ENCODE measurements at regions not wholly inside any gene's neighbourhood (a gene's known extent, or its start where the extent isn't known, plus 50 kb on each side); places are given as distances from the start of the nearest gene placed in this dataset.

DNA sequence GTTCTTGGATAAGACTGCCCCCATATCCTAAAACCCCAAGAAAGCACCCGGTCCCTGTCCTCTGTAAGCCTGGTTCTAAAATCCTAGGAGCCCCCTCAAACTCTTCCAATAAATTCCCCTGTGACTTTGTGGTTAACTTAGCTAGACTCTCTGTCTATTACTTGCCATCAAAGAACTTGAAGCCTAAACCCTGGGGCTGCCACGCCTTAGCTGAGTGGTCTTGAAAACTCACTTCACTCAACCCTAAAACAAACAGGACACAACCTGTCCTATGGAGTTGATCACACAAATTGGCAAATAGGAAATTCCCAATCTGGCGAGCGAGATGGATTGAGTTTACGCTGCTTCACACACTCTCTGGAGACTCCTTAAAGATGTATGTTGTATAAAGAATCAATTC is 191.4 kb upstream of the SVIL start:
- no peaks in the 10 kb centered on the region for H3K36me3 ChIP-seq (ENCODE audit: insufficient read depth, low read length)
- no peak overlapping the region for H3K4me3 ChIP-seq (ENCODE audit: low read depth in 1 of 2, low read length in 2 of 2)
- DNase-seq (no peak), ATAC-seq (ENCODE audit: insufficient read depth, low read depth) (peak; percentile 52; the same call in 1 of the 3 replicates)
- no peak overlapping the region for H3K4me2 ChIP-seq (ENCODE audit: insufficient read depth, low read length)
- no peak overlapping the region for H2AFZ ChIP-seq (ENCODE audit: low read depth, low read length)
- H3K27ac ChIP-seq (ENCODE audit: low read length), result no peak overlapping the region
- no peaks in the 10 kb centered on the region for H3K27me3 ChIP-seq (ENCODE audit: insufficient read depth, low read length, poor library complexity)
- no peak overlapping the region for H3K9ac ChIP-seq (ENCODE audit: low read depth, low read length)
- peaks cover 10% of the 10 kb centered on the region for H3K9me3 ChIP-seq (ENCODE audit: insufficient read depth, low read length, severe bottlenecking)
- peaks cover 20% of the 10 kb centered on the region for H3K4me1 ChIP-seq (ENCODE audit: insufficient read depth, low read length)
- TF ChIP-seq EZH2 (IDR thresholded peaks at IDR 0.05; ENCODE audit: borderline replicate concordance, low read depth, low read length, severe bottlenecking) (no peak), CTCF (IDR thresholded peaks at IDR 0.05; ENCODE audit: borderline replicate concordance, extremely low read depth, low read length, poor library complexity, severe bottlenecking) (no peak)
- no peaks in the 10 kb centered on the region for H4K20me1 ChIP-seq (ENCODE audit: insufficient read depth, low read length)
- no peaks in the 10 kb centered on the region for H3K79me2 ChIP-seq (ENCODE audit: insufficient read depth, low read length)

DNA sequence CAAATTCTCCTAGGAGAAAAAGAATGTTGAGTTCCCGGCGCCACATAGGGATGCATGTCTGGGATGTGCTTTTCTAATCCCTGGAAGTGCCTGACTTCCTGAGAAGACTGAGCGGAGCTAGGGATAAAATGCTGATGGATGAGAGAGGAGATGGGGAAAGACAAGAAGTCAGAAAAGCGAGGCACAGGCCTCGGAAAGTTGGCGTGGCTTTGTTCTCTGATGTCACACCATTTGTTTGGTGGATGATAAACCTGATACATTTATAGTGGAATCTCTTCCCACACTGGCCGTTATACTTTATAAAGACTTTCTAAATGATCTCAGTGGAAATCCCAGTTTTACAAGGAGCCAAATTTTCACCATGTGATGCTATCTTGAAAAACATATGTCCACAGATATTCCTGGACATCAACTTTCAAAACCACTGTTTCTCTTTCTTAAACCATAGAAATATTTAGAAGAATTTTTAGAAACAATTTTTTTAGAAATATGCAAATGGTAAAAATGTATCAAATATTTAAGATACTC is 188.8 kb upstream of the SVIL start:
- H3K27me3 ChIP-seq (ENCODE audit: insufficient read depth, low read length, poor library complexity), result no peaks in the 10 kb centered on the region
- no peaks in the 10 kb centered on the region for H4K20me1 ChIP-seq (ENCODE audit: insufficient read depth, low read length)
- H3K4me1 ChIP-seq (ENCODE audit: insufficient read depth, low read length), result peaks cover 9% of the 10 kb centered on the region
- no peaks in the 10 kb centered on the region for H3K9me3 ChIP-seq (ENCODE audit: insufficient read depth, low read length, severe bottlenecking)
- no peak overlapping the region for H3K27ac ChIP-seq (ENCODE audit: low read length)
- TF ChIP-seq CTCF (IDR thresholded peaks at IDR 0.05; ENCODE audit: borderline replicate concordance, extremely low read depth, low read length, poor library complexity, severe bottlenecking) (no peak), EZH2 (IDR thresholded peaks at IDR 0.05; ENCODE audit: borderline replicate concordance, low read depth, low read length, severe bottlenecking) (no peak)
- ATAC-seq (ENCODE audit: insufficient read depth, low read depth) (no peak), DNase-seq (no peak)
- no peak overlapping the region for H2AFZ ChIP-seq (ENCODE audit: low read depth, low read length)
- no peak overlapping the region for H3K4me2 ChIP-seq (ENCODE audit: insufficient read depth, low read length)
- no peak overlapping the region for H3K9ac ChIP-seq (ENCODE audit: low read depth, low read length)
- H3K4me3 ChIP-seq (ENCODE audit: low read depth in 1 of 2, low read length in 2 of 2), result no peak overlapping the region
- no peaks in the 10 kb centered on the region for H3K79me2 ChIP-seq (ENCODE audit: insufficient read depth, low read length)
- no peaks in the 10 kb centered on the region for H3K36me3 ChIP-seq (ENCODE audit: insufficient read depth, low read length)

DNA sequence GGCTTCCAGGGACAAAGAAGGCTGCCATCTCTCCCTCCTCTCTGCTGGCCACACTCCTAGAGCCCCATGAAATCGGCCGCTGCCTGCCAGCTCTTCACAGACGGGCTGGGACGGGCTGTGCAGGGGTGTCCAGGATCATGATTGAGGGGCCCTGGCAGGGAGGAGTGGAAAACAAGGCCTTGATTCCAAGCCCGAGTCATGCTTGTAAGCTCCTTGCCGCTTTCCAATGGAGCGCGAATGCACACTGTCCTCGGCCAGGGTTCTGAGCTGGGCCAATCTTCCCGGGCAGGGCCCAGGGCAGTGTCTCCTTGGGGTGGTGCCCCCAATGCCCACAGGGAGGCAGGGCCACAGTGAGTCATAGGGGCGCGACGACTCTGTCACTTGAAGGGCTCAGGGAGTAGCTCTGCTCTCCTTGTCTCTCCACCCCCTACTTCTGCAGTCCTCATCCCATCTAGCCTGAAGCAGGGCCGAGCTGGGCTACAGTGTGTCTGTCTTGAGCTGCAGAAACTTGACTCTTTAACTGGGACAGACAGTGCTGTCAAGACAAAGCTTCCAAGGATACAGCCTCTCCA is 186.2 kb upstream of the SVIL start:
- Histone ChIP-seq H3K4me3 (ENCODE audit: low read depth in 1 of 2, low read length in 2 of 2) (no peak overlapping the region), H3K9me3 (ENCODE audit: insufficient read depth, low read length, severe bottlenecking) (no peaks in the 10 kb centered on the region), H3K4me2 (ENCODE audit: insufficient read depth, low read length) (no peak overlapping the region), H3K36me3 (ENCODE audit: insufficient read depth, low read length) (no peaks in the 10 kb centered on the region), H3K9ac (ENCODE audit: low read depth, low read length) (no peak overlapping the region), H3K79me2 (ENCODE audit: insufficient read depth, low read length) (no peaks in the 10 kb centered on the region), H2AFZ (ENCODE audit: low read depth, low read length) (no peak overlapping the region), H3K4me1 (ENCODE audit: insufficient read depth, low read length) (no peaks in the 10 kb centered on the region), H3K27ac (ENCODE audit: low read length) (no peak overlapping the region), H3K27me3 (ENCODE audit: insufficient read depth, low read length, poor library complexity) (no peaks in the 10 kb centered on the region), H4K20me1 (ENCODE audit: insufficient read depth, low read length) (no peaks in the 10 kb centered on the region)
- DNase-seq (no peak), ATAC-seq (ENCODE audit: insufficient read depth, low read depth) (0 out of 3 replicates have a peak, but pooled peaks have one; percentile 33)
- TF ChIP-seq CTCF (IDR thresholded peaks at IDR 0.05; ENCODE audit: borderline replicate concordance, extremely low read depth, low read length, poor library complexity, severe bottlenecking) (no peak), EZH2 (IDR thresholded peaks at IDR 0.05; ENCODE audit: borderline replicate concordance, low read depth, low read length, severe bottlenecking) (no peak)

Measured in DND-41 (cell line).